ENCODE measurements at regions not wholly inside any gene's neighbourhood (a gene's known extent, or its start where the extent isn't known, plus 50 kb on each side); places are given as distances from the start of the nearest gene placed in this dataset.

- TF ChIP-seq CTCF (IDR thresholded peaks at IDR 0.05): no peak
- H3K36me3 ChIP-seq: no peaks in the 10 kb centered on the region
- no peaks in the 10 kb centered on the region for H3K27me3 ChIP-seq
- no peak for DNase-seq
- WGBS, 2 donors: 83 to 85% methylated on average over 4 of the region's 4 CpGs
- intact Hi-C loops (cut with DNase I): no loop called here
- no peak overlapping the region for H3K4me3 ChIP-seq (replicated peaks in 1 of 3)
- no peaks in the 10 kb centered on the region for H3K4me1 ChIP-seq
- H3K27ac ChIP-seq: no peak overlapping the region
- H3K9me3 ChIP-seq: no peaks in the 10 kb centered on the region
Measured at GRCh38 chr15:69749274-69749673, 296.7 kb downstream of the RPLP1 start.

GRCh38 chr15:69749797-69750196 is 297.2 kb downstream of the RPLP1 start:
- no peak overlapping the region for H3K27ac ChIP-seq
- H3K4me3 ChIP-seq (replicated peaks in 1 of 3): no peak overlapping the region
- WGBS, 2 donors: 90 to 96% methylated on average over 2 of the region's 2 CpGs
- DNase-seq: no peak
- TF ChIP-seq CTCF (IDR thresholded peaks at IDR 0.05) (no peak), POLR2A (IDR thresholded peaks at IDR 0.05) (no peak)
- intact Hi-C loops (cut with DNase I): no loop called here
- H3K9me3 ChIP-seq: no peaks in the 10 kb centered on the region
- H3K4me1 ChIP-seq: no peaks in the 10 kb centered on the region
- H3K27me3 ChIP-seq: no peaks in the 10 kb centered on the region
- H3K36me3 ChIP-seq: no peaks in the 10 kb centered on the region

- H3K36me3 ChIP-seq: no peaks in the 10 kb centered on the region
- no peaks in the 10 kb centered on the region for H3K9me3 ChIP-seq
- H3K4me1 ChIP-seq: no peaks in the 10 kb centered on the region
- no peak for DNase-seq
- no peak overlapping the region for H3K27ac ChIP-seq
- H3K4me3 ChIP-seq (replicated peaks in 1 of 3): no peak overlapping the region
- intact Hi-C loops (cut with DNase I): no loop called here
- H3K27me3 ChIP-seq: no peaks in the 10 kb centered on the region
- TF ChIP-seq CTCF (IDR thresholded peaks at IDR 0.05) (no peak), POLR2A (IDR thresholded peaks at IDR 0.05) (no peak)
Measured at GRCh38 chr15:69750253-69750652, 297.6 kb downstream of the RPLP1 start.

- intact Hi-C loops (cut with DNase I): no loop called here
- Histone ChIP-seq H3K27ac (no peak overlapping the region), H3K4me3 (replicated peaks in 1 of 3) (no peak overlapping the region), H3K27me3 (no peaks in the 10 kb centered on the region), H3K36me3 (no peaks in the 10 kb centered on the region), H3K9me3 (no peaks in the 10 kb centered on the region), H3K4me1 (no peaks in the 10 kb centered on the region)
- no peak for DNase-seq
- WGBS, 2 donors: 85 to 89% methylated on average over 2 of the region's 2 CpGs
- TF ChIP-seq POLR2A (IDR thresholded peaks at IDR 0.05) (no peak), CTCF (IDR thresholded peaks at IDR 0.05) (no peak)
Measured at GRCh38 chr15:69751147-69751546, 298.5 kb downstream of the RPLP1 start.

- H3K4me3 ChIP-seq (replicated peaks in 1 of 3): no peak overlapping the region
- no peak for DNase-seq
- intact Hi-C loops (cut with DNase I): no loop called here
Measured at GRCh38 chr15:69751566-69751965, 298.9 kb downstream of the RPLP1 start.

More at GRCh38 chr15:69751566-69751965, 298.9 kb downstream of the RPLP1 start:
- no peaks in the 10 kb centered on the region for H3K36me3 ChIP-seq
- H3K27me3 ChIP-seq: no peaks in the 10 kb centered on the region
- no peak for TF ChIP-seq CTCF (IDR thresholded peaks at IDR 0.05)
- no peak for TF ChIP-seq POLR2A (IDR thresholded peaks at IDR 0.05)
- no peak overlapping the region for H3K27ac ChIP-seq
- H3K4me1 ChIP-seq: no peaks in the 10 kb centered on the region
- H3K9me3 ChIP-seq: no peaks in the 10 kb centered on the region
- WGBS, 2 donors: 77 to 79% methylated on average over 5 of the region's 5 CpGs

Data from thyroid gland (tissue), 4 donors.